ENCODE measurements at regions not wholly inside any gene's neighbourhood (a gene's known extent, or its start where the extent isn't known, plus 50 kb on each side); places are given as distances from the start of the nearest gene placed in this dataset.

GRCh38 chr5:56457887-56458812, 225.0 kb upstream of the ANKRD55 start:
- no peak for DNase-seq (ENCODE audit: low read depth)

- DNase-seq (ENCODE audit: low read depth) = no peak
Measured at GRCh38 chr5:56456002-56456401, 222.9 kb upstream of the ANKRD55 start.

- DNase-seq (ENCODE audit: low read depth) = no peak
Measured at GRCh38 chr5:56455417-56455816, 222.3 kb upstream of the ANKRD55 start.

GRCh38 chr5:56454219-56454862, 221.2 kb upstream of the ANKRD55 start:
- DNase-seq (ENCODE audit: low read depth) = no peak

- no peak for DNase-seq (ENCODE audit: low read depth)
Measured at GRCh38 chr5:56451742-56452141, 218.6 kb upstream of the ANKRD55 start.

GRCh38 chr5:56450766-56451165, 217.6 kb upstream of the ANKRD55 start:
- DNase-seq (ENCODE audit: low read depth) = no peak

- no peak for DNase-seq (ENCODE audit: low read depth)
Measured at GRCh38 chr5:56449071-56449640, 216.0 kb upstream of the ANKRD55 start.

- no peak for DNase-seq (ENCODE audit: low read depth)
Measured at GRCh38 chr5:56447656-56448055, 214.5 kb upstream of the ANKRD55 start.

- no peak for DNase-seq (ENCODE audit: low read depth)
Measured at GRCh38 chr5:56447232-56447631, 214.1 kb upstream of the ANKRD55 start.

- no peak for DNase-seq (ENCODE audit: low read depth)
Measured at GRCh38 chr5:56446728-56447127, 213.6 kb upstream of the ANKRD55 start.

- DNase-seq (ENCODE audit: low read depth) = no peak
Measured at GRCh38 chr5:56443826-56444225, 210.7 kb upstream of the ANKRD55 start.

- DNase-seq (ENCODE audit: low read depth) = no peak
Measured at GRCh38 chr5:56440871-56441740, 208.0 kb upstream of the ANKRD55 start.

GRCh38 chr5:56434986-56435385, 201.9 kb upstream of the ANKRD55 start:
- no peak for DNase-seq (ENCODE audit: low read depth)

- no peak for DNase-seq (ENCODE audit: low read depth)
Measured at GRCh38 chr5:56433039-56433617, 200.0 kb upstream of the ANKRD55 start.

GRCh38 chr5:56432321-56432720, 199.2 kb upstream of the ANKRD55 start:
- no peak for DNase-seq (ENCODE audit: low read depth)

- DNase-seq (ENCODE audit: low read depth) = no peak
Measured at GRCh38 chr5:56430422-56430821, 197.3 kb upstream of the ANKRD55 start.

GRCh38 chr5:56429110-56429561, 196.0 kb upstream of the ANKRD55 start:
- no peak for DNase-seq (ENCODE audit: low read depth)

GRCh38 chr5:56426693-56427092, 193.6 kb upstream of the ANKRD55 start:
- DNase-seq (ENCODE audit: low read depth) = no peak

- DNase-seq (ENCODE audit: low read depth) = no peak
Measured at GRCh38 chr5:56422076-56422762, 189.1 kb upstream of the ANKRD55 start.

GRCh38 chr5:56421246-56422075, 188.3 kb upstream of the ANKRD55 start:
- no peak for DNase-seq (ENCODE audit: low read depth)

Measured in stimulated activated CD4-positive, alpha-beta T cell treated with anti-CD3 and anti-CD28 coated beads, Interleukin-2, amount 100 ng/mL, for 4 hours (primary cell).